H1 (cell line): ENCODE measurements at regions not wholly inside any gene's neighbourhood (a gene's known extent, or its start where the extent isn't known, plus 50 kb on each side); places are given as distances from the start of the nearest gene placed in this dataset.

Source experiments
- CTCF ChIA-PET: fragments of 300-600 bp; sonication (Branson Sonifier 250); formaldehyde crosslinking; loops from one replicate; lab custom pipeline; 2021; ENCODE audit not compliant: partially characterized antibody; lab: Charles Lee
- POLR2A ChIA-PET: fragments of 300-600 bp; sonication (Branson Sonifier 250); formaldehyde crosslinking; loops from one replicate; lab custom pipeline; 2021; ENCODE audit warnings: inconsistent platforms; ENCODE audit not compliant: partially characterized antibody; lab: Charles Lee
- DNase-seq, 2 experiments: peaks; one replicate each; pipeline versions ENCODE4 v3.0.0 to v3.0.0-alpha.2; 2010 to 2022; ENCODE audit warnings: low spot score in 2 of 2, low read depth in 1 of 2, mixed read lengths in 1 of 2
- FAIRE-seq: peaks from 2 replicates; lab custom pipeline; 2011; peaks lifted over from hg19 to GRCh38; lab: Jason Lieb, UNC
- H2AFZ ChIP-seq: 2 replicates; pipeline ENCODE4 v1.8.1; 2012; ENCODE audit warnings: low read length, inconsistent platforms
- H2AK5ac ChIP-seq: 2 replicates; pipeline ENCODE4 v1.6.1; 2013; ENCODE audit warnings: low read depth, low read length
- H2BK120ac ChIP-seq: replicated peaks from 2 replicates; pipeline ENCODE3; 2013; ENCODE audit warnings: low read depth, low read length, inconsistent platforms
- H2BK12ac ChIP-seq: 2 replicates; pipeline ENCODE4 v1.6.1; 2013; ENCODE audit warnings: low read depth, low read length
- H2BK15ac ChIP-seq: 2 replicates; pipeline ENCODE4 v1.6.1; 2013; ENCODE audit warnings: low read length
- H2BK20ac ChIP-seq: 2 replicates; pipeline ENCODE4 v1.6.1; 2013; ENCODE audit warnings: low read length
- H2BK5ac ChIP-seq: 2 replicates; pipeline ENCODE4 v1.6.1; 2013; ENCODE audit warnings: low read depth, low read length
- H3K14ac ChIP-seq: 2 replicates; pipeline ENCODE4 v1.6.1; 2013; ENCODE audit warnings: inconsistent platforms; ENCODE audit not compliant: insufficient read length
- H3K18ac ChIP-seq: 2 replicates; pipeline ENCODE4 v1.6.1; 2013; ENCODE audit warnings: low read length; ENCODE audit errors: extremely low read depth
- H3K23ac ChIP-seq: 2 replicates; pipeline ENCODE4 v1.6.1; 2013; ENCODE audit warnings: inconsistent platforms; ENCODE audit not compliant: insufficient read length
- H3K23me2 ChIP-seq: 2 replicates; pipeline ENCODE4 v1.6.1; 2013; ENCODE audit warnings: low read depth, low read length
- H3K27ac ChIP-seq: 2 replicates; pipeline ENCODE4 v1.6.1; 2011; ENCODE audit warnings: low read depth, low read length, inconsistent platforms
- H3K27me3 ChIP-seq, 4 experiments: replicated peaks in 1 of 4; 1 replicate in 1 of 4; 2 replicates in 3 of 4; pipeline versions ENCODE4 v1.6.1 to v1.8.1; 2011 to 2013; ENCODE audit warnings: low read length in 3 of 4, mild to moderate bottlenecking in 3 of 4, inconsistent platforms in 2 of 4, mixed read lengths in 2 of 4, moderate library complexity in 1 of 4; ENCODE audit not compliant: control insufficient read depth in 3 of 4, insufficient read depth in 3 of 4; ENCODE audit errors: extremely low read depth in 1 of 4
- H3K36me3 ChIP-seq, 4 experiments: 2 replicates each; pipeline versions ENCODE4 v1.6.1 to v1.8.1; 2011 to 2013; ENCODE audit warnings: mild to moderate bottlenecking in 4 of 4, low read length in 3 of 4, moderate library complexity in 2 of 4, control low read depth in 1 of 4, inconsistent platforms in 1 of 4; ENCODE audit not compliant: insufficient read depth in 4 of 4, control insufficient read depth in 2 of 4
- H3K4ac ChIP-seq: replicated peaks from 2 replicates; pipeline ENCODE3; 2013; ENCODE audit warnings: low read length, low read depth, mixed read lengths, inconsistent platforms; ENCODE audit not compliant: insufficient read length
- H3K4me1 ChIP-seq, 4 experiments: replicated peaks in 1 of 4; 1 replicate in 1 of 4; 2 replicates in 3 of 4; pipeline versions ENCODE4 v1.6.1 to v1.8.1; 2011 to 2013; ENCODE audit warnings: low read length in 3 of 4, inconsistent platforms in 2 of 4, mixed read lengths in 1 of 4; ENCODE audit not compliant: insufficient read depth in 4 of 4, control insufficient read depth in 3 of 4
- H3K4me2 ChIP-seq, 2 experiments: 2 replicates each; pipeline versions ENCODE4 v1.6.1 to v1.8.1; 2011 to 2013; ENCODE audit warnings: low read depth in 2 of 2, low read length in 2 of 2, control low read depth in 1 of 2, inconsistent platforms in 1 of 2, mild to moderate bottlenecking in 1 of 2; ENCODE audit not compliant: insufficient read depth in 1 of 2
- H3K4me3 ChIP-seq, 4 experiments: fragments of 200-600, 300-600 bp in 1 of 4; sonication (generic), shearing (Covaris generic), sonication (Bioruptor Twin) in 1 of 4; 2 replicates each; pipeline versions ENCODE4 v1.5.1 to v1.8.1; 2011 to 2016; ENCODE audit warnings: low read length in 4 of 4, low read depth in 3 of 4, control low read depth in 2 of 4, inconsistent platforms in 2 of 4, mild to moderate bottlenecking in 2 of 4, mixed read lengths in 1 of 4, moderate library complexity in 1 of 4; ENCODE audit not compliant: insufficient read depth in 2 of 4; ENCODE audit errors: extremely low read depth in 1 of 4
- H3K56ac ChIP-seq: replicated peaks from 2 replicates; pipeline ENCODE3; 2013; ENCODE audit warnings: low read depth, mild to moderate bottlenecking, mixed read lengths, low read length, inconsistent platforms; ENCODE audit not compliant: insufficient read length
- H3K79me1 ChIP-seq: 2 replicates; pipeline ENCODE4 v1.6.1; 2013; ENCODE audit warnings: low read depth, low read length, control low read depth
- H3K79me2 ChIP-seq, 2 experiments: 2 replicates each; pipeline versions ENCODE4 v1.6.1 to v1.8.1; 2012 to 2013; ENCODE audit warnings: low read length in 2 of 2, mild to moderate bottlenecking in 2 of 2, inconsistent platforms in 1 of 2; ENCODE audit not compliant: insufficient read depth in 2 of 2, control insufficient read depth in 1 of 2
- H3K9ac ChIP-seq, 4 experiments: replicated peaks in 1 of 4; 1 replicate in 1 of 4; 2 replicates in 3 of 4; pipeline versions ENCODE4 v1.6.1 to v1.8.1; 2011 to 2013; ENCODE audit warnings: low read depth in 3 of 4, low read length in 3 of 4, control low read depth in 2 of 4, mild to moderate bottlenecking in 2 of 4, moderate library complexity in 2 of 4, inconsistent platforms in 1 of 4; ENCODE audit errors: extremely low read depth in 1 of 4
- H3K9me3 ChIP-seq, 2 experiments: 2 replicates each; pipeline versions ENCODE4 v1.6.1 to v1.8.1; 2012 to 2013; ENCODE audit warnings: mild to moderate bottlenecking in 2 of 2, moderate library complexity in 2 of 2, control low read depth in 1 of 2, inconsistent platforms in 1 of 2, low read depth in 1 of 2, low read length in 1 of 2, mixed read lengths in 1 of 2; ENCODE audit not compliant: insufficient read depth in 2 of 2
- H4K20me1 ChIP-seq, 2 experiments: replicated peaks in 1 of 2; 2 replicates each; pipeline versions ENCODE3 to v1.8.1; 2011 to 2013; ENCODE audit warnings: inconsistent platforms in 2 of 2, low read length in 2 of 2, mild to moderate bottlenecking in 1 of 2; ENCODE audit not compliant: insufficient read depth in 2 of 2, control insufficient read depth in 1 of 2
- H4K5ac ChIP-seq: 2 replicates; pipeline ENCODE4 v1.6.1; 2013; ENCODE audit warnings: low read length, low read depth, mixed read lengths, inconsistent platforms; ENCODE audit not compliant: insufficient read length
- H4K8ac ChIP-seq: 2 replicates; pipeline ENCODE4 v1.8.0; 2013; ENCODE audit warnings: mild to moderate bottlenecking, moderate library complexity, low read length, inconsistent platforms; ENCODE audit not compliant: insufficient read depth; ENCODE audit errors: extremely low read depth
- H4K91ac ChIP-seq: replicated peaks from 2 replicates; pipeline ENCODE3; 2013; ENCODE audit warnings: low read length, mixed read lengths, inconsistent platforms; ENCODE audit not compliant: insufficient read length
- ATF3 ChIP-seq: IDR thresholded peaks from 2 replicates; pipeline ENCODE4 v1.6.1; 2011; ENCODE audit warnings: low read depth, mild to moderate bottlenecking, low read length; ENCODE audit not compliant: insufficient read depth
- EZH2 ChIP-seq: fragments of 200-600 bp; sonication (generic); IDR thresholded peaks from 2 replicates; pipeline ENCODE4 v1.7.1; 2012; ENCODE audit warnings: low read depth, mild to moderate bottlenecking, moderate library complexity, low read length, inconsistent platforms; ENCODE audit not compliant: severe bottlenecking
- KDM1A ChIP-seq: fragments of 200-600, 300-600 bp; sonication (generic); IDR thresholded peaks from 2 replicates; pipeline ENCODE4 v1.7.1; 2016; ENCODE audit warnings: mild to moderate bottlenecking, low read length, borderline replicate concordance
- KDM4A ChIP-seq: IDR thresholded peaks from one replicate; pipeline ENCODE4 v1.7.1; 2012; ENCODE audit warnings: low read depth, mild to moderate bottlenecking, moderate library complexity, low read length, inconsistent platforms; ENCODE audit not compliant: severe bottlenecking
- KDM5A ChIP-seq: fragments of 200-600 bp; IDR thresholded peaks from 2 replicates; pipeline ENCODE4 v1.7.1; 2012; ENCODE audit warnings: mild to moderate bottlenecking, low read length, inconsistent platforms, mixed read lengths
- PHF8 ChIP-seq: fragments of 200-600 bp; sonication (generic); conservative IDR thresholded peaks from 2 replicates; pipeline ENCODE4 v1.7.1; 2012; ENCODE audit warnings: low read depth, mild to moderate bottlenecking, inconsistent platforms, low read length, moderate library complexity
- RAD21 ChIP-seq, 2 experiments: IDR thresholded peaks in 1 of 2; conservative IDR thresholded peaks in 1 of 2; 2 replicates each; pipeline ENCODE4 v1.6.1; 2011; ENCODE audit warnings: low read depth in 2 of 2, low read length in 2 of 2, improper control_type of control experiment in 1 of 2, inconsistent platforms in 1 of 2, mild to moderate bottlenecking in 1 of 2, moderate library complexity in 1 of 2
- RBBP5 ChIP-seq: IDR thresholded peaks from 2 replicates; pipeline ENCODE4 v1.7.1; 2012; ENCODE audit warnings: low read depth, mild to moderate bottlenecking, inconsistent platforms, low read length, moderate library complexity, borderline replicate concordance
- SP4 ChIP-seq: IDR thresholded peaks from 2 replicates; pipeline ENCODE4 v1.6.1; 2012; ENCODE audit warnings: low read length, inconsistent platforms
- WGBS, 2 experiments: shearing (Covaris generic) in 1 of 2; methylation state at CpG; one replicate each; pipeline versions ENCODE4 v1.1.6 to v1.1.7; 2013 to 2015; ENCODE audit warnings: low lambda C conversion rate in 2 of 2, mixed read lengths in 2 of 2, inconsistent platforms in 1 of 2, low coverage in 1 of 2, missing lambda C conversion rate in 1 of 2; ENCODE audit not compliant: insufficient replicate concordance in 2 of 2, insufficient coverage in 1 of 2, insufficient read length in 1 of 2; ENCODE audit errors: extremely low coverage in 1 of 2, missing lambda C conversion rate in 1 of 2; 5-methylcytosine and 5-hydroxymethylcytosine counted together

- H2BK120ac ChIP-seq, result no peak overlapping the region
- H3K4me1 ChIP-seq, result peaks cover 2 to 23% (median 14%) of the 10 kb centered on the region in 4 experiments
- WGBS, 2 experiments, result 93% methylated on average over 10 of the region's 10 CpGs; no CpG with 5 or more reads in 1 of the 2 experiments
- H4K5ac ChIP-seq, result no peak overlapping the region
- no peaks in the 10 kb centered on the region for H3K79me2 ChIP-seq
- H4K20me1 ChIP-seq, result no peaks in the 10 kb centered on the region
- ChIA-PET POLR2A (interaction anchor here (0.8 to 0.9 kb wide), 2 partner anchors 9 to 12 kb away, joined by 3 to 5 read pairs; no protein-coding TSS in a partner anchor), CTCF (interaction anchor here (1.1 to 3.7 kb wide), 9 partner anchors 10 to 75 kb away, joined by 3 to 21 read pairs (median 6); partner anchors contain the start of gene PPM1J)
- 0 out of 2 replicates have a peak overlapping the region, but pooled peaks have one; percentile 25 for H2BK20ac ChIP-seq
- FAIRE-seq (no peak), DNase-seq (no peak)
- no peaks in the 10 kb centered on the region for H3K9me3 ChIP-seq
- no peak overlapping the region for H2BK5ac ChIP-seq
- H3K4ac ChIP-seq, result no peak overlapping the region
- no peaks in the 10 kb centered on the region for H3K36me3 ChIP-seq
- H3K56ac ChIP-seq, result no peak overlapping the region
- H3K9ac ChIP-seq, result no peak overlapping the region
- no peaks in the 10 kb centered on the region; a peak in 1 of 7 replicates for H3K27me3 ChIP-seq
- H3K27ac ChIP-seq, result no peak overlapping the region
- H2BK15ac ChIP-seq, result no peak overlapping the region; the same call in 1 of the 2 replicates
- H3K14ac ChIP-seq, result no peak overlapping the region
- no peak overlapping the region for H4K91ac ChIP-seq
- H3K4me3 ChIP-seq, result no peak overlapping the region
- H3K18ac ChIP-seq, result no peak overlapping the region
- H4K8ac ChIP-seq, result no peak overlapping the region
- TF ChIP-seq RAD21 (IDR thresholded peaks at IDR 0.05 in 1 of 2, conservative IDR thresholded peaks at IDR 0.05 in 1 of 2; ENCODE audit: low read depth in 2 of 2, low read length in 2 of 2) (no peak), EZH2 (no peak), RBBP5 (no peak), KDM1A (no peak), ATF3 (no peak), PHF8 (no peak), KDM5A (no peak), SP4 (no peak), KDM4A (no peak)
- no peaks in the 10 kb centered on the region; the same call in 1 of the 2 replicates for H3K23me2 ChIP-seq
- H2AFZ ChIP-seq, result no peak overlapping the region
- 0 out of 2 replicates have a peak overlapping the region, but pooled peaks have one; percentile 46 for H2AK5ac ChIP-seq
- no peak overlapping the region for H3K23ac ChIP-seq
- H3K4me2 ChIP-seq, result no peak overlapping the region
- no peak overlapping the region for H2BK12ac ChIP-seq
- no peaks in the 10 kb centered on the region for H3K79me1 ChIP-seq
Measured at GRCh38 chr1:112790920-112791722, 76.0 kb upstream of the PPM1J start.
